Motor neuron (in vitro differentiated cells): ENCODE measurements at regions not wholly inside any gene's neighbourhood (a gene's known extent, or its start where the extent isn't known, plus 50 kb on each side); places are given as distances from the start of the nearest gene placed in this dataset.
"Not testable (repeated sequence)": the region's sequence is repeated elsewhere in the genome, so short reads cannot be mapped to it uniquely, and the experiment has no call there.

Experiments
- ATAC-seq, 8 experiments: fragments of 200-7000 bp; cut with Tn5 transposase; replicated peaks in 6 of 8; 2 replicates each; pipeline ENCODE4 v1.8.0; 2021; ENCODE audit warnings: mild to moderate bottlenecking in 8 of 8, moderate library complexity in 8 of 8
- H3K27ac ChIP-seq, 2 donors: fragments of 250-450 bp; sonication (Bioruptor Pico); 2 replicates each; pipeline ENCODE4 v1.9.0; 2021; ENCODE audit warnings: antibody characterized with exemption in 2 of 2, mild to moderate bottlenecking in 2 of 2, moderate library complexity in 1 of 2
- H3K4me1 ChIP-seq, 2 donors: fragments of 250-450 bp; sonication (Bioruptor Pico); replicated peaks in 1 of 2; 2 replicates each; pipeline ENCODE4 v1.6.1; 2021; ENCODE audit warnings: antibody characterized with exemption in 2 of 2, mild to moderate bottlenecking in 2 of 2, moderate library complexity in 1 of 2
- H3K4me3 ChIP-seq, 5 donors: fragments of 250-450 bp; sonication (Bioruptor Pico); 2 replicates each; pipeline ENCODE4 v1.9.0; 2021; ENCODE audit warnings: antibody characterized with exemption in 5 of 5, mild to moderate bottlenecking in 5 of 5, moderate library complexity in 4 of 5
- WGBS, 10 experiments: fragments of 450-650 bp; shearing (Covaris generic); methylation state at CpG; one replicate each; pipeline ENCODE4 v1.0.0; 2022; 5-methylcytosine and 5-hydroxymethylcytosine counted together
- in situ Hi-C, 9 experiments: fragments of 400-800 bp; cut with MboI; loops; one replicate each; pipeline ENCODE4 v1.15.0; 2021; ENCODE audit warnings: low sequenced_read_pairs in 9 of 9, low pct_unique_long_range_greater_than_20kb in 2 of 9; ENCODE audit not compliant: unreplicated experiment in 9 of 9

DNA sequence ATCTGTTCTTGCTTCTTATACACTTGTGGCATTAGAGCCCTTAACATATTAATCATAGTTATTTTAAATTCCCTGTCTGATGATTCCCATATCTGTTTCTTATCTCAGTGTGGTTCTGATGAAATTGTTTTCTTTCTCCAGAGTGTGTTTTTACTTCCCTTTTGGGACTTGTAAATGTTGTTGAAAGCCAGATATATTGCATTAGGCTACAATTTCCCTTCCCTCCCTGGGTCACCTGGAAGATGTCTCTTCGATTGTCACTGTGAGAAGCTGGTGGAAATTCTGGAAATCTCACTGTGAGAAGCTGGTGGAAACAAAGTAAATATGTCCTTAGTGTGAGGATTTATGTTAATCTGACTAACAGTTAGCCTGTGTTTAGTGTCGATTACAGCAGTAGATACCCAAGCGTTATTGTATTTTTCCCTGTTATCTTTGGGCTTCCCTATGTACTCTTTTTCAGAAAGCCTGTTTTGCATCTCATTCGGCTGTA lies 717.3 kb downstream of the TRHDE start:
- no peak for ATAC-seq
- H3K27ac ChIP-seq: no peak overlapping the region
- no peak overlapping the region for H3K4me3 ChIP-seq
- in situ Hi-C loops: no loop called here
- 0 to 100% (median 60%) methylated on average over 1 to 4 of the region's 4 CpGs; no CpG with 5 or more reads in 1 of the 10 experiments for WGBS, 10 experiments
- H3K4me1 ChIP-seq: no peaks in the 10 kb centered on the region

DNA sequence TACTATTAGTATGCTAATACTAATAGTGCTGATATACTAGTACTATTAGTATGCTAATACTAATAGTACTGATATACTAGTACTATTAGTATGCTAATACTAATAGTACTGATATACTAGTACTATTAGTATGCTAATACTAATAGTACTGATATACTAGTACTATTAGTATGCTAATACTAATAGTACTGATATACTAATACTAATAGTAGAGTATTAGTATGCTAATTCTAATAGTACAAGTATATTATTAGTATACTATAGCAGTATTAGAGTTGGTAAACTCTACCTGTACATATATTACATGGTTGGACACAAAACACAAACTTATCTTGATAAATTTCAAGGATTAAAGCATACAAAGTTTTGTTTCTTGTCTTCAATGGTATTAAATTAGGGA lies 722.9 kb downstream of the TRHDE start:
- H3K27ac ChIP-seq, in situ Hi-C loops, ATAC-seq, H3K4me3 ChIP-seq, H3K4me1 ChIP-seq: not testable (repeated sequence)

DNA sequence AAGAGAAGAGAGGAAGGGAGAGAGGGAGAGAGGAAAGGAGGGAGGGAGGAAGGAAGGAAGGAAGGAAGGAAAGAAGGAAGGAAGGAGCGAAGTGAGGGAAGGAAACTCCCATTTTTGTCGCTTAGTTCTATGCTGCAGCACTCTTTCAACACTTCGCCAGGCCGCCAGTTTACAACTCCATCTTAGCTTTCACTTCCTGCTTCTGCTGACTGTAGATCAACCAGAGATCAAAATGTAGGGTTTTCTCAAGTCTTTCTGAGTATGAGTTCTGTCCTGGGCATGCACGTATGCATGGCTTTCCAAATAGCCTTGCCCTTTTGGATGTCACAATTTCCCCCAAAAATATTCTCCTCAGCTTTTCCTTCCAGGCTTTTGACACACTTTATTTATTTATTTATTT lies 723.4 kb downstream of the TRHDE start:
- Histone ChIP-seq H3K4me3 (no peak overlapping the region), H3K27ac (no peak overlapping the region), H3K4me1 (no peaks in the 10 kb centered on the region)
- no peak for ATAC-seq
- 50 to 100% (median 84%) methylated on average over 2 to 5 of the region's 5 CpGs for WGBS, 10 experiments
- in situ Hi-C loops: no loop called here

DNA sequence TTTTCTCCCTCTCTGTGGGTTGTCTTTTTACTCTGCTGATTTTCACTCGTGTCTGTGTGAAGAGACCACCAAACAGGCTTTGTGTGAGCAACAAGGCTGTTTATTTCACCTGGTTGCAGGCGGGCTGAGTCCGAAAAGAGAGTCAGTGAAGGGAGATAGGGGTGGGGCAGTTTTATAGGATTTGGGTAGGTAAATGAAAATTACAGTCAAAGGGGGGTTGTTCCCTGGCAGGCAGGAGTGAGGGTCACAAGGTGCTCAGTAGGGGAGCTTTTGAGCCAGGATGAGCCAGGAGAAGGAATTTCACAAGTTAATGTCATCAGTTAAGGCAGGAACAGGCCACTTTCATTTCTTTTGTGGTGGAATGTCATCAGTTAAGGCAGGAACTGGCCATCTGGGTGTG lies 729.6 kb downstream of the TRHDE start:
- H3K27ac ChIP-seq, ATAC-seq, H3K4me1 ChIP-seq, H3K4me3 ChIP-seq, in situ Hi-C loops: not testable (repeated sequence)
- 0 to 93% (median 56%) methylated on average over 1 to 3 of the region's 3 CpGs; no CpG with 5 or more reads in 3 of the 10 experiments for WGBS, 10 experiments

DNA sequence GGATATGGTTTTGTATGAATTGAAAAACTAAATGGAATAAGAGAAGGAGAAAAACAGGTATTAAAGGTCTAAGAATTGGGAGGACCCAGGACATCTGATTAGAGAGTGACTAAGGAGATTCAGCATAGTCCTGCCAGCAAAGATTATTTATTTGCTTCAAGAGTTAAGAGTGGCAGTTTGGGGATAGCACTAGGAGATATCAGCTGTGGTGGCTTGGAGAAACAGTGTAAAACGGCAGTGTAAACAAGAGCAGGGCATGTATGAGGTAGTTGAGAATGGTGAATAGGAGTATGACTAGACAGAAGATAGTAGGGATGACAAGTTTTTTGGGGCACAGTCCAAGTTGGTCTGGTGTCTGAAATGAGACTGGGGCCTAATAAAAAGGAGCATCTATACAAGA lies 730.3 kb downstream of the TRHDE start:
- ATAC-seq, H3K4me1 ChIP-seq: not testable (repeated sequence)
- 0 to 100% (median 94%) methylated on average over 1 of the region's 1 CpG; no CpG with 5 or more reads in 2 of the 10 experiments for WGBS, 10 experiments

DNA sequence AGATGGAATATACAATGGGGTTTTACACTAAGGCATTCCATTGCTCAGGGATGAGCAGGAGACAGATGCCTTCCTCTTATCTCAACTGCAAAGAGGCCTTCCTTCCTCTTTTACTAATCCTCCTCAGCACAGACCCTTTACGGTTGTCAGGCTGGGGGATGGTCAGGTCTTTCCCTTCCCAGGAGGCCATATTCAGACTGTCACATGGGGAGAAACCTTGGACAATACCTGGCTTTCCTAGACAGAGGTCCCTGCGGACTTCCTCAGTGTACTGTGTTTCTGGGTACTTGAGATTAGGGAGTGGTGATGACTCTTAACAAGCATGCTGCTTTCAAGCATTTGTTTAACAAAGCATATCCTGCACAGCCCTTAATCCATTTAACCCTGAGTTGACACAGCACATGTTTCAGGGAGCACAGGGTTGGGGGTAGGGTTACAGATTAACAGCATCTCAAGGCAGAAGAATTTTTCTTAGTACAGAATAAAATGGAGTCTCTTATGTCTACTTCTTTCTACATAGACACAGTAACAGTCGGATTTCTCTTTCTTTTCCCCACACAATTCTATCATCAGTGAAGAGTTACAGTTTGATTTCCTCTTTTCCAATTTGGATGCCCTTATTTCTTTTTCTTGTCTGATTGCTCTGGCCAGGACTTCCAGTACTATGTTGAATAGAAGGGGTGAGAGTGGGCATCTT lies 737.1 kb downstream of the TRHDE start:
- ATAC-seq, H3K4me3 ChIP-seq, H3K27ac ChIP-seq, in situ Hi-C loops, H3K4me1 ChIP-seq: not testable (repeated sequence)
- WGBS, 10 experiments: 0 to 100% (median 44%) methylated on average over 1 to 2 of the region's 3 CpGs; no CpG with 5 or more reads in 2 of the 10 experiments

More for the DNA sequence above, 730.3 kb downstream of the TRHDE start:
- H3K27ac ChIP-seq, H3K4me3 ChIP-seq, in situ Hi-C loops: not testable (repeated sequence)

DNA sequence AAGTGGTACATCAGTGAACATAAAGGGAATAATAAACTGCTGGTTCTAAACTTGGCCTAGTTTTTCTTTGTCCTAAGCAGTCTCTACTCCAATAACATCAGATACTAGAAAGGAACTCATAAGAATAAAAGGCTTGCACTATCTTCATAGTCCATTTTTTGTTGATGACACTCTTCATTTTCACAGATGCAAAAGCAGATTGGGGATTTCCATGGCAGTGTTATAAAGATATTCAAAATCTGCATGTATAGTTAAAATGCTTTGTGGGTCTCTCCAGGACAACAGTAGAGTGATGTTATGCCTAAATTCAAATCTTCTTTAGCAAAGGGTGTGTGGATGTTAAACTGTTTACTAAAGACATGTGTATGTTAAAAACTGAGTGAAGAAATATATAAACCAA lies 745.8 kb downstream of the TRHDE start:
- H3K27ac ChIP-seq: no peak overlapping the region
- in situ Hi-C loops: no loop called here
- no peaks in the 10 kb centered on the region for H3K4me1 ChIP-seq
- no peak for ATAC-seq
- H3K4me3 ChIP-seq: no peak overlapping the region

DNA sequence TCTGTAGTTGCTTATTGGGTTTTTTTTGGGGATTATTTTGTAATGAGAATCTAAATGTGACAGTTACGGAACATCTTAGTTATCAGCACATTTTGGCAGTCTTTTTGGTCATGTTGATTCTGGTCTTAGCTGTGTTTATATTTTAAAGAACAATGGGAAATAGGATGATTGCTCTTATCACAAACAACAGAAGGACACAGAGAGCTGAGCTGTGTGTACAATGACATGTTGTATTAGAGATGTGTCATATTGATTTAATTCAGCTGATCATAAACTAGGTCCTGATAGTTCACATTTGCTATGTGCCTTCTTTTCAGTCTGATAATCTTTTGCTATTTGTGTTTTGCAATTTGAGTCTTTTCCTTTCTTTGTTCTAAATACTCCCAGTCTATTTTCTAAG lies 781.7 kb downstream of the TRHDE start:
- in situ Hi-C loops: no loop called here

DNA sequence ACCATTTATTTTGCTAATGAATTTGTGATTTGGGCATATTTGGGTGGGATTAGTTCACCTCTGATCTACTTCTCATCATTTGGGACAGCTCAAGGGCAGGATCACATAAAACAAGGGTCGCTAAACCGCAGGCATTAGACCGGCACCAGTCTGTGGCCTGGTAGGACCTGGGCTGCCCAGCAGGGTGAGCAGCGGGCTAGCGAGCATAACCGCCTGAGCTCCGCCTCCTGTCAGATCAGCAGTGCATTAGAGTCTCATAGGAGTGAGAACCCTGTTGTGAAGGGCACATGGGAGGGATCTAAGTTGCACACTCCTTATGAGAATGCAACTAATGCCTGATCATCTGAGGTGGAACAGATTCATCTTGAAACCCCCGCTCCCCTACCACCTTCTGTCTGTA lies 785.3 kb downstream of the TRHDE start:
- 49 to 100% (median 90%) methylated on average over 1 to 8 of the region's 8 CpGs; no CpG with 5 or more reads in 4 of the 10 experiments for WGBS, 10 experiments
- in situ Hi-C loops: no loop called here
- H3K4me3 ChIP-seq: no peak overlapping the region

More for the DNA sequence above, 781.7 kb downstream of the TRHDE start:
- Histone ChIP-seq H3K4me1 (no peaks in the 10 kb centered on the region), H3K27ac (no peak overlapping the region), H3K4me3 (no peak overlapping the region)
- no peak for ATAC-seq
- WGBS, 10 experiments: 0 to 100% (median 40%) methylated on average over 1 of the region's 1 CpG; no CpG with 5 or more reads in 3 of the 10 experiments

DNA sequence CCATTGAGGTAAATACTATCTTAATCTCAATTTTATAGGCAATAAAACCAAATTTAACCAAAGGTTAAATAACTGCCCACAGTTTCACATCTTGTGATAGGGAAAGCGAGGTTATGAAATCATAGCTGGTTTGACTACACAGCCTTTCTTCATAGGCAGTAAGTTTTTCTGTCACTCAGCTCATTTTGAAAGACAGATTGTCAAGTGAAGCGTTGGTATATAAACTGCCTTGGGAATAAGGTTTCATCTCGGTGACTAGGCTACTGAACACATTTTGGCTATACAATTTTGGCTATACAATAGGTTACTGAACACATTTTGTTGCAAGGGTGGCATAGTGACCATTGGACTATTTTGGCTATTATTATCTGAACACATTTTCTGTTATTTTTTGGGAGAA lies 793.7 kb downstream of the TRHDE start:
- 0 to 100% (median 89%) methylated on average over 1 to 3 of the region's 3 CpGs; no CpG with 5 or more reads in 1 of the 10 experiments for WGBS, 10 experiments
- Histone ChIP-seq H3K4me3 (no peak overlapping the region), H3K4me1 (no peaks in the 10 kb centered on the region), H3K27ac (no peak overlapping the region)
- ATAC-seq: no peak
- in situ Hi-C loops: no loop called here

More for the DNA sequence above, 785.3 kb downstream of the TRHDE start:
- ATAC-seq: no peak
- no peaks in the 10 kb centered on the region for H3K4me1 ChIP-seq
- no peak overlapping the region for H3K27ac ChIP-seq

DNA sequence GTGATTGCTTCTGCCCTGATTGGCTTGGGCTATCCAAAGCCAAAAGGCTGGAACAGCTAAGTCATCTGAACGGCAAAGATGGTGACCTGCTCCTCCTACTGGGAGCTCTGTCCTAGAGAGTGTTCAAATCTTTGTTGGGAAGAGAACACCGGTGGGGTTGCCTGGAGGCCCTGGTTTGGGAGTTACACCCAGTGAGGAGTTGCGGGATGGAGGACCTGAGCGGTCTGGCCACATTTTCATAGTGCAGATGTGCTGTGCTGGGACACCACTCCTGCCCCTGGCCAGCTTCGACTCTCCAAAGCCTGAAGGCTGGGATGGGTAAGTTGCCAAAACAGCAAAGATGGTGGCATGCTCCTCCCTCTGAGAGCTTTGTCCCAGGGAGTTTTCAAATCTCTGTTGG lies 795.4 kb downstream of the TRHDE start:
- Histone ChIP-seq H3K27ac (no peak overlapping the region), H3K4me1 (no peaks in the 10 kb centered on the region), H3K4me3 (no peak overlapping the region)
- no peak for ATAC-seq
- WGBS, 10 experiments: 50 to 95% methylated on average over 2 to 3 of the region's 5 CpGs; no CpG with 5 or more reads in 8 of the 10 experiments
- in situ Hi-C loops: no loop called here

DNA sequence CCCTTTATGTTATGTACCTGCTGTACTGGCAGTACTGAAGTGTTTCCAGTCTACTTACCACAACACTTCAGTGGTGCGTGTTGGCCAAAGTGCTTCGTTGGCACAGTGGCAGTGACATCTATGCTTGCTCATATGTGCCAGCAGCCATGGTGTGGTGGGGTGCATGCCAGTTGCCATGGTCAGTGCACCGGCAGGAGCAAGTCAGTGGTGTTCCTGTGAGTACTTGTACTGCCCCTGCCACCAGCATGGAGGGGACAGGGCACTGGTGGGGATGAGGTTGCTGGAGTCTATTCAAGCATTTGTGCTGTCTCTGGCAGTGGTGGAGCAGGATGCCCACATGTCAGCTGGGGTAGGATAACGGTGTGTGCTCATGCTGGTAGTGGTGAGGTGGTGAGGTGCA lies 800.0 kb downstream of the TRHDE start:
- WGBS, 10 experiments: 0 to 86% (median 76%) methylated on average over 1 to 4 of the region's 4 CpGs; no CpG with 5 or more reads in 5 of the 10 experiments
- Histone ChIP-seq H3K4me3 (no peak overlapping the region), H3K27ac (no peak overlapping the region), H3K4me1 (no peaks in the 10 kb centered on the region)
- ATAC-seq: no peak
- in situ Hi-C loops: no loop called here

DNA sequence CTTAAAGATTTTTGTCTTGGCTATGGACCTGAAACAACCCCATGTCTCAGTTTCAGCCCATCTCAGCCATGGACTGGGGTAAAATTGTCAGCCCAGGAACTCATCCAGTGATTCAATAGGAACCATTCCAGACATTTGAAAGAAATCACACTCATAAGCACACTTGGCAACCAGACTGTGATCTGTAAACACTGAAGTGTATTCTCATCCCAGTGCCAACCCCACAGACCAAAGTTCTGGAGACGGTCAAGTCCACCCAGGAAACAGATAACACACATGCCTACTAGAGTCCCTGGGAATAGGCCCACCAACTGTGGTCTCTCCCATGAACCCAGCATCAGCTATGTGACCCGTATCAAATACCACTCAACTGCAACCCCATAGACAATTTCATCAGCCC lies 804.6 kb downstream of the TRHDE start:
- in situ Hi-C loops: no loop called here
- Histone ChIP-seq H3K4me1 (no peaks in the 10 kb centered on the region), H3K27ac (no peak overlapping the region), H3K4me3 (no peak overlapping the region)
- WGBS, 10 experiments: 0 to 100% (median 20%) methylated on average over 1 to 2 of the region's 2 CpGs; no CpG with 5 or more reads in 4 of the 10 experiments
- no peak for ATAC-seq

DNA sequence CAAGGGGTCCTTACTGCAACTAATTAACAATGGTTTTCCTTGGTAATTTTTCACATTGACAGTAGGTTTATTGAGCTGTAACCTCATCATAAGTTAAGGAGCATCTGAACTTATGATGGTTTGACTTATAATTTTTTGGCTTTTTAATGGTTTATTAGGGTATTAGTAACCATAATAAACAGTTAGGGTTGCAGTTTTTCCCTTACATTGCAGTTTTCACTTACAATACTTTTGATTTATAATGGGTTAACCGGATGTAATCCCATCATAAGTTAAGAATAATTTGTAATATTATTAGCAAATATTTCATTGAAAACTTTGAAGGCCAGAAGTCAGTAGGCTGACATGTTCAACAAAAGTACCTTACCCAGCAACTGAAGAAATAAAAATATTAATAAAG lies 811.6 kb downstream of the TRHDE start:
- ATAC-seq: no peak

More for the DNA sequence above, 811.6 kb downstream of the TRHDE start:
- H3K27ac ChIP-seq: no peak overlapping the region
- H3K4me1 ChIP-seq: no peaks in the 10 kb centered on the region
- H3K4me3 ChIP-seq: no peak overlapping the region
- WGBS, 10 experiments: 0 to 100% (median 46%) methylated on average over 1 of the region's 1 CpG; no CpG with 5 or more reads in 2 of the 10 experiments
- in situ Hi-C loops: no loop called here
